HG03108 (cell line): ENCODE measurements at regions not wholly inside any gene's neighbourhood (a gene's known extent, or its start where the extent isn't known, plus 50 kb on each side); places are given as distances from the start of the nearest gene placed in this dataset.

ENCODE experiments used
- ATAC-seq: cut with Tn5 transposase; IDR thresholded peaks from one replicate; pipeline ENCODE4 v1.9.1; 2021; ENCODE audit warnings: moderate library complexity; ENCODE audit not compliant: unreplicated experiment

GRCh38 chr5:125528881-125529280 is 782.4 kb upstream of the ZNF608 start:
- ATAC-seq, result no peak

DNA sequence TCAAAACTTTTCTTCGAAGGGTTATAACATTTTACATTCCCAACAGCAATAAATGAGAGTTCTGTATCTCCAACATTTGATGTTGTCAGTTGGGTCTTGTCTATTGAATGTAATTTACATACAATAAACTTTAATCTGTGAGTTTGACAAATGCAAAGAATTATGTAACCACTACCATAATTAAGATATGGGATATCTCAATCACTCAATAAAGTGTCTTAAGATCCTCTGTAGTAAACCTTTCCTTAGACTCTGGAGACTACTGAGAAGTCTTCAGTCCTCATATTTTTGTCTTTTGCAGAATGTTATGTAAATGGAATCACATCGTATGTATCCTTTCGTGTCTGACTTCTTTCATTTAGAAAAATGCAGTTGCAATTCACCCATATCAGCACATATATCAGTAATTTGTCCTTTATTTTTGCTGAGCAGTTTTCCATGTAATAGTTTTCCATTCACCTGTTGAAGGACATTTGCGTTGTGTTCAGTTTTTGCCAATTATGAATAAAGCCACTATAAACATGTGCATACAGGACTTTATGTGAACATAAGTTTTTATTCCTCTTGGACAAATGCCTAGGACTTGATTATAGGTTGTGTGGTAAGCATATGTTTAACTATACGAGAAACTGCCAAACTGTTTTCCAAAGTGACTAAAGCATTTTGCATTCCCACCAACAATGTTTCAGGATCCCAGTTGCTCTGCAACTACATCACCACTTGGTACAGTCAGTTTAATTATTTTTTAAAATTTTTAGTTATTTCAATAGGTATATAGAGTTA is 784.6 kb upstream of the ZNF608 start:
- ATAC-seq, result no peak

DNA sequence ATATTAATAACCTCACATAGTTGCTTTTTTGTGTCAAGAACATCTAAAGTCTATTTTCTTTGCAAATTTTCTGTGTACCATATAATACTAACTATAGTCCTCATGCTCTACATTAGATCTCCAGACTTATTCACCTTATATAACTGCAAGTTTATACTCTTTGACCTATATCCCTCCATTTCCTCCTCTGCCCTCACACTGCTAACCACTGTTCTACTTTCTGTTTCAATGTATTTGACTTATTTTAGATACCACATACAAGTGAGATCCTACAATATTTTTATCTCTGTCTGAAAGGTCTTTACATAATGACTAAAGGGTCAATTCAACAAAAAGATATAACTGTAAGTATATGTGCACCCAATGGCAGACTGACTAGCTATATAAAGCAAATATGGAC is 789.7 kb upstream of the ZNF608 start:
- no peak for ATAC-seq

DNA sequence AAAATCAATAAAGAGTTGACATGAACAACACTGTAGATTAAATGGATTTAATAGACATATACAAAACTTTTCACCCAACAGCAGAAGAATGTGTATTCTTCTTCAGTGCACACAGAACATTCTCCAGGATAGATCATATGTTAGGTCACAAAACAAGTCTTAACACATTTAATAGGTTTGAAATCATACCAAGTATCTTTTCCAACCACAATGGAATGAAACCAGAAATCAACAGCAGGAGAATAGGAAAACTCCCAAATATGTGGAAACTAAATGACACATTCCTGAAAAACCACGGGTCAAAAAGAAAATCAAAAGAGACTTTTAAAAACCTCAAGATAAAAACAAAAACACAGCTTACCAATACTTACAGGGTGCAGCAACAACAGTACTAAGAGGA is 790.1 kb upstream of the ZNF608 start:
- ATAC-seq, result no peak

DNA sequence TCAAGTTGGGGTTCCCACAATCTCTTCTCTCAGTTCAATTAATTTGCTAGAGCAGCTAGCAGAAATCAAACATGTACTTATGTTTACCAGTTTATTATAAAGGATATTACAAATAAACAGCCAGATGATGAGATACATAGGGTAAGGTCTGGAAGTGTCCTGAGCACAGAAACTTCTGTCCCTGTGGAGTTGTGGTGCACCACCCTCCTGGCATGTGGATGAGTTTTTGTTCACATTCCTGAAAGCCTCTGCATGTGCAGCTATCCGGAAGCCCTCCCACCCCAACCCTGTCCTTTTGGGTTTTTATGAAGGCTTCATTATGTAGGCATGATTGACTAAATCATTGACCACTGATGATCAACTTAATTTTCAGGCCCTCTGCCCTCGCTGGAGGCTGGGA is 791.2 kb upstream of the ZNF608 start:
- ATAC-seq, result no peak

- ATAC-seq, result no peak
Observed at GRCh38 chr5:125538469-125538868, 792.0 kb upstream of the ZNF608 start.

GRCh38 chr5:125541085-125541484 is 794.6 kb upstream of the ZNF608 start:
- ATAC-seq, result no peak

DNA sequence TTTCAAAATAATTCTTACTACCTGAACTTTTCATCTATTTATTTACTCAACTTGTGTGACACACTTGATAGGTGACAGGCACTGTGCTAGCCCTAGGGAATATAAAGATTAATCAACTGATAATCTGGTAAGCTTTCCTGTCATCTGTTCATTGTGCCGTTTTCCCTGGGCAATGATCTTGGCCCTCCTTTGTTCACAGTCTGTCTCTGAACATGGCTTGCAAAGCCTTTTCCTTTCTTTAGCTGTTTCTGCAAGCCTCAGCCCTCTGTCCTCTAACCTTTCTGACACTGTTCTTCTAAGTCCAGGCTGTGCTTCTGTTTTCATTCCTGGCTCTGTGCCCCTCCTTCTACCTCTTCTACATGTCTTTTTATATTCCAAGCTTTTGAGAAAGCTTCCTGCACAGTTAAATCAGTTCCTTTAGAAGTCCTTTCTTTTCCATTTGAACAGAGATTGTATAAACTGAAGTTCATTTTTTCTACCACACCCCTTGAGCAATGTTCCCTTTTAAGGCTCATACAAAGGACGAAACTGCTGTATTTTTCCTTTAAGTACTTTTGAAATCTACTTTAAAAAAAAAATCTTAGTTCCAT is 803.0 kb upstream of the ZNF608 start:
- ATAC-seq, result no peak

DNA sequence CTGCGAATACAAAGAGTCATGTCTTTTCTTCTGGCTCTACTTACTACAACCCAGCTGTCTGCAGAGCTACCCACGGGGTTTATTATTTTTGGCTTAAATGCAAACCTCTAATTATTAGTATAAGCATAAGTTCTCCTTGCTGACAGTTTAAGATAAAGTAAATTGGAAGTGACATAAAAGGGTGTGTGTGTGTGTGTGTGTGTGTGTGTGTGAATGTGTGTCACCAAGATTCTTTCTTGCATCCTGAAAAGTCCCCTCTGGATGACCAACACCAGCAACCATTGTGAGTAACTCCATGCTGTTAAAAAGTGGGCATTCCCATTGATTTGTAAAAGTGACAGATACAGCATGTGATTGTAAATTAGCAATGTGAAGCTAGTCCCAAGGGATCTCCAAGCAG is 803.8 kb upstream of the ZNF608 start:
- no peak for ATAC-seq

DNA sequence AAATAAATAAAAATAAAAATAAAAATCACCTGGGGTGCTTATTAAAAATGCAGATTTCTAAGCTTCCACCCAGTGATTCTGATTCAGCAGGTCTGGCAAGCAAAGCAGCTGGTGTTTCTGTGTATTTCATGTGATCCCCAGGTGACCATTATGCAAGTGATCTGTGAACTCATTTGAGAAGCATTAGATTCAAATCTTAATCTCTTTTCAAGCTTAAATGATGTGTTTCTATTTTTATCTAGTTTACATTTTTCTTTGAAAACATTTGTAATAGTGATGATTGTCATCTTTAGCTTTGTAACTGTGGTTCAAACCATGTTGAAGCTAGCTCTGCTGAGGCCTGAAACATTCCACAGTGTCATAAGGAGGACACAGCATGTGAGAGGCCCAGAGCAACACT is 804.8 kb upstream of the ZNF608 start:
- ATAC-seq, result no peak

DNA sequence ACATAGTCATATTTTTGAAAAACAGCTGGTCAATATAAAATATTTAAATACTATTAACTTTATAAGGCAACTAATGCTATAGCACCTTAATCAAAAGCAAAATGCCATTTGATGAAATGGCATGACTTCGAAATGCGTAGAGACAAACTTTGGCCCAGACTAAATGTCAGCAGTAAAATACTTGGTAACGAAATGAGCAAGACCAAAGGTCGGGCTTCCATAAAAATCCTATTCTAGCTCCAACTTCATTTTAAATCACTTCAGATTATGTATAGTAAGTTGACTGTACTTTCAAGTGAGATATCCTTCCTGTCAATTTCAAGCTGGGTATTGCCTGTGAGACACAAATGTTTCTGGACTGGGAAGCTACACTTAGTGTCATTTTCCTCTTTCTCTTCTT is 805.4 kb upstream of the ZNF608 start:
- no peak for ATAC-seq

GRCh38 chr5:125552486-125552885 is 806.0 kb upstream of the ZNF608 start:
- ATAC-seq, result no peak

DNA sequence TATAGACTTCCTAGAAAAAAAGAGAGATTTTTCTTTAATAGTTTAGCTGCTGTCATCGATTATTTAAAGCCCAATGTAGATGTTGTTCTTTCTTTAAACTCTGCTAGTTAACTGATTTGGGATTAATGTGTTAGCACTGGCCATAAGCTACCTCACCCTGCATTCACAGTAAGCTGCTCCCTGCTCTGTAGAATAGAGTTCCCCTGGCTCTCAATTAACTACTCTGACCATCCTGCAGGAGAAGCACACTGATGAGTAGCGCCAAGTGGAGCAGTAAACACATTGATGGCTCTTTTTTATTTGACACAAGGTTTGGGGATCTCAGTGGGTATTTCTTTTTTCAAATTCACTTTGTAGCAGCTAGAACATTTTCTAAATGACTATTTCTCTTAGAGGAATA is 807.9 kb upstream of the ZNF608 start:
- no peak for ATAC-seq

DNA sequence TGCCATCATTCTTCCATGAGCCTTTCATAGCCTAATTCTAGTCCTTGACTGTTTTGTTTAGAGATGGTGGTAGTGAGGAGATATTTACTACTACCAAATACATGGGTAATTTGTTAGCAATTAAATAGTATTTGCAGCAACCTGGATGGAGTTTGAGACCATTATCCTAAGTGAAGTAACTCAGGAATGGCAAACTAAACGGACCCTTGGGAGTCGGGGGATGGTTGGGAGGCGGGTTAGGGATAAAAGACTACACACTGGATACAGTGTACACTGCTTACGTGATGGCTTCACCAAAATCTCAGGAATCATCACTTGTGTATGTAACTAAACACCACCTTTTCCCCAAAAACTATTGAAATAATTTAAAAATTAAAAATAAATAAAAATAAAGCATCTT is 809.2 kb upstream of the ZNF608 start:
- ATAC-seq, result no peak

DNA sequence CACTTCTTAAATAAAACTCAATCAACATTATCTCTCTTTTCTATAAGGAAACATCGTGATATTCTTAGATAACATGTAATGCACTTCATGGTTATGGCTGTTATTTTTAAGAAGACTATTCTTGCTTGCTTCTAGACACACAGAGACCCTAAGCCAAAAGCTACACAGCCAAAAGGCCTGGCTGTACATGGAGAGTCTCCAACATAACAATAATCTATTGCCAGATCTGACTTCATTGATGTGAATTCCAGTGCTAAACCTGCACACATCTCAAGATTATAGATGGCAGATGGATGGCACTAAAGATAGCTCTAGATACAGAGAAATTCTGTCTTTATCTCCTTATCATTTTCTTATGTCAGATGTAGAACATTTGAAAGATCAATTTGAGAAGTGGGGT is 811.6 kb upstream of the ZNF608 start:
- ATAC-seq, result no peak

DNA sequence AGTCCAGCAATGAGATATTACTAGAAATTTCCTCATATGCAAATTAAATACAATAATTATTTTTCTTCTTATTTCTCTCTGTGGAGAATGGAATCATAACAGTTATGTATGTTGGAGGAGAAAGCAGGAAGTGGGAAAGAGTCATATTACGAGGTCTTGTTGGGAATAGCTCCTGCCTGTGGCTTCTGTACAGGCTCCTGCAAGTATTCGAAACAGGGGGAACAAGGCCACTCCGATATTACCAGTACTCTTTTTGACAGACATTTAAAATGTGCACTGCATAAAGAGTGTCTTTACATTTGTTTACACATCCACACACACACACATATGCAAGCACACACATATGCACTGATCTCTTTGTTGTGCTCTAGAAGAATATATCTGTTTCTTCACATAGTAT is 812.0 kb upstream of the ZNF608 start:
- ATAC-seq, result no peak

DNA sequence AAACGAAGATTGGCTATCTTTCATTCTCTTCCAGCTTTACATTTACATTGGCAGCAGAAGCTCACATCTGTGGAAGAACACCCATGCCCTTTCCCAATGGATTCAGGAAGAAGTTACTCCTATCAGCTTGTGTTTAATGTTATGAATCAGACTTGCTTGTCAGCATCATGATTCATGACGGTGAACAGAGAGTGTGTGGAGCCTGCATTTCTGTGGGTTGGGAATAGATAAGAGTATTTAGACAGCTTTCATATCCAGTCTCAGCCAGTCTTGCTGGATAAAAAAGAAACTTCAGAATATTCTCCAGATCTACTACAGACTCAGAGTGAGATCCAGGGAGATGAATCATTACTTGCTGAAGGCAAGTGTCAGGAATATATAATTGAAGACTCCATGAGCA is 812.9 kb upstream of the ZNF608 start:
- no peak for ATAC-seq

DNA sequence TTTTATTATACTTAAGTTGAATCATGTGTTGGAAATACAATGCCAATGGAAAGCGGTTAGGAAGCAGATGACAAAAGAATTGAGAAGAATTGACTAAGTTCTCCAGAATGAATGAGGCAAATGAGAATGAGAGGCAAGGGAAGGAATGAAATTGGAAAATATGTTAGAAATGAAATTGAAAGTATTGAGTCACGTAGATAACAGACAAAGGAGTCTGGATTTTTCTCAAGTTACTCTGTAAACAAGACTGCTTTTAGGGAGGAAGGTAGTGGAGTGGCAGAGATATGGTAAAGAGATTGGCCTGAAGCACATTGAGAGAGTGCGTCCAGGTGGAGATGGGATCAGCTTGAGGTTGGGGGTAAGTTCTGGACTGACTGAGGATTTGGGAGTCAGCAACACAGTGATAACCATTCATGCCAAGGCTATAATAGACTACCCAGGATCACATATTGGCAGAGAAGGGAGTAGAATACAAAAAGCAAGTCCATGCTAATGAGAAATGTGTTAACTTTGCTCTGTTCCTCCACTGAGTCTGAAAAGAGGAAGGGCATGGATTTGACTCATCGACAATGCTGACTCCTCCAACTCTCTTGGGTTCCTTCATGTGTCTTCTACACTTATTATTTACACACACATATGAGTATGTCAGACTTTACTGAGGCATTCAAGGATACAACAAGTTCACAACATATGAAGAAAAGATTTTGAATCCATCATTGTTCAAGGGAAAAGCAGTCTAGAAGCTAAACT is 814.2 kb upstream of the ZNF608 start:
- ATAC-seq, result no peak

DNA sequence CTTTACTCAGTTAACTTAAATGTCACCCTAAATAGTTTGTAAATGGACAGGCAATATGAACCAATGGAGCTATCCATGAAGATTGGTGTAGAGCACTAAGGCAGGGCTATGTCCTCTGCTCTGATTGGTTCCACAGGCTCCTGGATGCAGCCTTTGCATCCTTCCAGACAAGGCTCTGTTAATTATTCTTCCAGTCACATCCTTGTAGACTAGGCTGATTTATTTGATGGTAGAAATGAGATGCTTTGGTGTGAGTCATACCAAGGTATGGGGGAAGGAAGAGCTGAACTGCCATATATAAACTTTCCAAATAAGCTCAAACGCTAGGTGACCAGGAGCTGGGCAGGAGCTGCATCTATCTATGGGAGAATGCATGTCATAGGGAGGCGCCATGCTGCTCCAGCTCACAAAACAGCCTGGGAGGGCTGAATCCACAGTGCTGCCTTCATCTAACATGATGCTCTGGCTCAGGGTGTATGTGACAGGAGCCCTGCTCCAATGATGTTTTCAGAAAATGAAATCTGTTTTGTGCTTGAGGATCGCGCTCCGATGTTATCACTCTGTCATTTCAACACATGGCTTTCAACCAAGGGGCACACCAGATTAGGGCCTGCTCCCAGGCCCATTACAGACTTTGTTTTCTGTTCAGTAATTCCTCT is 818.0 kb upstream of the ZNF608 start:
- no peak for ATAC-seq

GRCh38 chr5:125574491-125575044 is 828.1 kb upstream of the ZNF608 start:
- no peak for ATAC-seq

DNA sequence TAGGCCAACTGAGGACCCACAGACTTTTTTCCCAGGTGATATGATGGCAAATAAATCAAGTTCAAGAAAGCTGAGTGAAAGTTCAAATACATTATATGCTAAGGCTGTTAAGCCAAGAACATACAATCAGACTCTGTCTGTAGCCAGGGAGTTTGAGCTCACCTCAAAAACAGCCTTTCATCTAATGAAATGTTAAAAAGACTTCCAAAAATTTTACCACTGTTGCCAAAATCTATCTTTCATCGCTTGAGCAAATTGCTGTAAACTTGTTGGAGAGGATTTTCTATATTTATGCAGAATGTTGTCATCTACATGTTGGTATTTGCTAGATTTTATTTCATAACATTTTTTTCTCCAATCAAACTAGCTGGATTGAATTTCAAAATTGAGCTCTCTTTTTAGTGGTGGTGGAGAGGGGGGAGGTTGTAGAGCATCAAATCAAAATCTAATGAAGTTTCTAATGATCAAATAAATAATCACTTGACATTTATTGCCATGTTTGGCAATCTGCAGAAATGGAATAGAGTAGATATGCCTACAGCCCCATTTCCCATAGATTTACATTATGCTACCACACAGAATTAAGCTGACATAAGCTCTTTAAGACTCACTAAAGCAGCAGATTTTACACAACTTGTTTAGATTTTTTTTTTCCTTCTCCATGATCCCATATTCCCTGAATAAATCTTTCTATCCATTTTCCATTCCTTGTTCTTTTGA is 828.9 kb upstream of the ZNF608 start:
- ATAC-seq, result no peak
